ENCODE measurements at regions not wholly inside any gene's neighbourhood (a gene's known extent, or its start where the extent isn't known, plus 50 kb on each side); places are given as distances from the start of the nearest gene placed in this dataset.

- TF ChIP-seq POLR2A (IDR thresholded peaks at IDR 0.05; ENCODE audit: low read length) (no peak), GATA1 (IDR thresholded peaks at IDR 0.05; ENCODE audit: low read depth, low read length) (no peak)
- DNase-seq, result no peak
Measured at GRCh38 chr11:79931692-79932091, 490.9 kb upstream of the TENM4 start.

- no peak for TF ChIP-seq GATA1 (IDR thresholded peaks at IDR 0.05; ENCODE audit: low read depth, low read length)
- no peak for TF ChIP-seq POLR2A (IDR thresholded peaks at IDR 0.05; ENCODE audit: low read length)
- no peak for DNase-seq
Measured at GRCh38 chr11:79926707-79927106, 485.9 kb upstream of the TENM4 start.

- DNase-seq, result no peak
- no peak for TF ChIP-seq GATA1 (IDR thresholded peaks at IDR 0.05; ENCODE audit: low read depth, low read length)
- TF ChIP-seq POLR2A (IDR thresholded peaks at IDR 0.05; ENCODE audit: low read length), result no peak
Measured at GRCh38 chr11:79925570-79925969, 484.7 kb upstream of the TENM4 start.

GRCh38 chr11:79922641-79923040 is 481.8 kb upstream of the TENM4 start:
- no peak for TF ChIP-seq POLR2A (IDR thresholded peaks at IDR 0.05; ENCODE audit: low read length)
- no peak for TF ChIP-seq GATA1 (IDR thresholded peaks at IDR 0.05; ENCODE audit: low read depth, low read length)
- DNase-seq, result no peak

GRCh38 chr11:79920480-79920879 is 479.6 kb upstream of the TENM4 start:
- TF ChIP-seq GATA1 (IDR thresholded peaks at IDR 0.05; ENCODE audit: low read depth, low read length) (no peak), POLR2A (IDR thresholded peaks at IDR 0.05; ENCODE audit: low read length) (no peak)
- DNase-seq, result no peak

GRCh38 chr11:79919350-79919749 is 478.5 kb upstream of the TENM4 start:
- DNase-seq, result no peak
- TF ChIP-seq GATA1 (IDR thresholded peaks at IDR 0.05; ENCODE audit: low read depth, low read length) (no peak), POLR2A (IDR thresholded peaks at IDR 0.05; ENCODE audit: low read length) (no peak)

GRCh38 chr11:79918846-79919245 is 478.0 kb upstream of the TENM4 start:
- no peak for DNase-seq
- TF ChIP-seq GATA1 (IDR thresholded peaks at IDR 0.05; ENCODE audit: low read depth, low read length) (no peak), POLR2A (IDR thresholded peaks at IDR 0.05; ENCODE audit: low read length) (no peak)

- TF ChIP-seq POLR2A (IDR thresholded peaks at IDR 0.05; ENCODE audit: low read length) (no peak), GATA1 (IDR thresholded peaks at IDR 0.05; ENCODE audit: low read depth, low read length) (no peak)
Measured at GRCh38 chr11:79906164-79906563, 465.3 kb upstream of the TENM4 start.

GRCh38 chr11:79902493-79902892 is 461.7 kb upstream of the TENM4 start:
- DNase-seq, result no peak
- no peak for TF ChIP-seq POLR2A (IDR thresholded peaks at IDR 0.05; ENCODE audit: low read length)

More at GRCh38 chr11:79906164-79906563, 465.3 kb upstream of the TENM4 start:
- DNase-seq, result no peak

GRCh38 chr11:79897896-79898295 is 457.1 kb upstream of the TENM4 start:
- TF ChIP-seq GATA1 (IDR thresholded peaks at IDR 0.05; ENCODE audit: low read depth, low read length), result no peak
- no peak for TF ChIP-seq POLR2A (IDR thresholded peaks at IDR 0.05; ENCODE audit: low read length)
- no peak for DNase-seq

GRCh38 chr11:79896258-79896657 is 455.4 kb upstream of the TENM4 start:
- TF ChIP-seq POLR2A (IDR thresholded peaks at IDR 0.05; ENCODE audit: low read length) (no peak), GATA1 (IDR thresholded peaks at IDR 0.05; ENCODE audit: low read depth, low read length) (no peak)
- no peak for DNase-seq

- TF ChIP-seq POLR2A (IDR thresholded peaks at IDR 0.05; ENCODE audit: low read length), result no peak
- TF ChIP-seq GATA1 (IDR thresholded peaks at IDR 0.05; ENCODE audit: low read depth, low read length), result no peak
- DNase-seq, result no peak
Measured at GRCh38 chr11:79894111-79894510, 453.3 kb upstream of the TENM4 start.

GRCh38 chr11:79890272-79890671 is 449.4 kb upstream of the TENM4 start:
- no peak for TF ChIP-seq POLR2A (IDR thresholded peaks at IDR 0.05; ENCODE audit: low read length)
- TF ChIP-seq GATA1 (IDR thresholded peaks at IDR 0.05; ENCODE audit: low read depth, low read length), result no peak
- no peak for DNase-seq

GRCh38 chr11:79864882-79865281 is 424.1 kb upstream of the TENM4 start:
- DNase-seq, result no peak
- no peak for TF ChIP-seq POLR2A (IDR thresholded peaks at IDR 0.05; ENCODE audit: low read length)
- no peak for TF ChIP-seq GATA1 (IDR thresholded peaks at IDR 0.05; ENCODE audit: low read depth, low read length)

GRCh38 chr11:79860336-79860735 is 419.5 kb upstream of the TENM4 start:
- no peak for DNase-seq
- TF ChIP-seq POLR2A (IDR thresholded peaks at IDR 0.05; ENCODE audit: low read length), result no peak
- no peak for TF ChIP-seq GATA1 (IDR thresholded peaks at IDR 0.05; ENCODE audit: low read depth, low read length)
